KMS-11 (cell line): ENCODE measurements at regions not wholly inside any gene's neighbourhood (a gene's known extent, or its start where the extent isn't known, plus 50 kb on each side); places are given as distances from the start of the nearest gene placed in this dataset.

Experiments used
- H2AFZ ChIP-seq: fragments of 200-600 bp; sonication (generic); 2 replicates; pipeline ENCODE4 v1.6.1; 2016; ENCODE audit warnings: antibody characterized with exemption, mixed run types, low read depth
- H3K27ac ChIP-seq: fragments of 200-600 bp; sonication (generic); 2 replicates; pipeline ENCODE4 v1.6.1; 2016; ENCODE audit warnings: mild to moderate bottlenecking, mixed run types
- H3K27me3 ChIP-seq: fragments of 200-600 bp; sonication (generic); 2 replicates; pipeline ENCODE4 v1.6.1; 2017; ENCODE audit warnings: mild to moderate bottlenecking, low read depth, mixed run types, moderate library complexity; ENCODE audit not compliant: insufficient read depth
- H3K36me3 ChIP-seq: fragments of 200-600 bp; sonication (generic); 2 replicates; pipeline ENCODE4 v1.6.1; 2017; ENCODE audit warnings: mild to moderate bottlenecking, mixed run types; ENCODE audit not compliant: insufficient read depth
- H3K4me1 ChIP-seq: fragments of 200-600 bp; sonication (generic); 2 replicates; pipeline ENCODE4 v1.6.1; 2016; ENCODE audit warnings: mild to moderate bottlenecking, low read depth, mixed run types; ENCODE audit not compliant: poor library complexity, severe bottlenecking
- H3K4me2 ChIP-seq: fragments of 200-600 bp; sonication (generic); 2 replicates; pipeline ENCODE4 v1.7.0; 2016; ENCODE audit warnings: mild to moderate bottlenecking, mixed run types
- H3K4me3 ChIP-seq: fragments of 200-600 bp; sonication (generic); IDR thresholded peaks from 2 replicates; pipeline ENCODE4 v1.6.1; 2017; ENCODE audit warnings: low read depth, low read length, mixed read lengths; ENCODE audit not compliant: insufficient read depth
- H3K79me2 ChIP-seq: fragments of 200-600 bp; sonication (generic); 2 replicates; pipeline ENCODE4 v1.6.1; 2016; ENCODE audit warnings: low read depth, mixed run types; ENCODE audit not compliant: insufficient read depth
- H3K9ac ChIP-seq: fragments of 200-600 bp; sonication (generic); 2 replicates; pipeline ENCODE4 v1.6.1; 2016; ENCODE audit warnings: mild to moderate bottlenecking, mixed run types
- H4K20me1 ChIP-seq: fragments of 200-600 bp; sonication (generic); 2 replicates; pipeline ENCODE4 v1.6.1; 2016; ENCODE audit warnings: mild to moderate bottlenecking, mixed run types; ENCODE audit not compliant: insufficient read depth
- CTCF ChIP-seq: fragments of 200-600 bp; sonication (generic); conservative IDR thresholded peaks from 2 replicates; pipeline ENCODE4 v1.6.1; 2017; ENCODE audit warnings: low read depth, mild to moderate bottlenecking, antibody characterized with exemption, low read length, moderate library complexity, mixed read lengths

DNA sequence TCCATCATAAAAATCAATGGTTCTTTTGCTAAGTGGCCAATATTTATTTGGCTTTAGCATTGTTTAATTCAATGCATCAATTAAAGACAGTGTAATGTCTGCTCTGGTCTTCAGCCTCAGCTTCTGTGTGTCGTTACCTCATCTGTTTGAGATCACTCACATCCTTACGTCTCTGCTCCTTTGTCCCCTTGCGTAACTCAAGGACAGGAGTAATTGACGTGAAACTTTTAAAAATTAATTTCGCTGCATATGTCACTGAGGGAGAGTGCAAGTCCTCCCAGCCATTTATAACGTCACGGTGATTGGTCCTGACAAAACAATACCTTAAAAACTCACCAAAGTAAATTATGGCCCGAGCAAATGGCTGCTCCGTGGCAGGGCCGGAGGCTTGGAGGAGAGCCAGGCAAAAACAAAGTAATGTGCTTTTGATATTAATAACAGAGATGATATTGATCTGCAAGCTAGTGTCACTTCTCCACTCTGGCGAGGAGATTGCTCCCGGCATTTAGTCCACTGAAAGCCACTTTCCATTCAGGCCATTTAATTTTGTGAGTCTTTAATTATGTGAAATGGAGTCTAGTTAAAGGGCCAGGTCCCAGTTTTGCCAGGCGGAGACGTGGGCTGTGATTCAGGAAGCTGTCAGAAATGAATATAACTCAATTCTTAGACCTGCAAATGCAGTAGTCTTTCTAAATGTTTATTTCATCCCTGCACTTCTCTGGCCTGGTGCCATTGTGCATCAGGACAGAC lies 150.9 kb upstream of the POU3F1 start:
- no peak overlapping the region for H3K4me3 ChIP-seq
- no peak overlapping the region for H3K9ac ChIP-seq
- no peaks in the 10 kb centered on the region for H3K79me2 ChIP-seq
- H3K27ac ChIP-seq = no peak overlapping the region
- no peaks in the 10 kb centered on the region for H3K4me1 ChIP-seq
- no peaks in the 10 kb centered on the region for H4K20me1 ChIP-seq
- no peak for TF ChIP-seq CTCF
- H3K36me3 ChIP-seq = no peaks in the 10 kb centered on the region
- no peak overlapping the region for H2AFZ ChIP-seq
- H3K27me3 ChIP-seq = no peaks in the 10 kb centered on the region
- no peak overlapping the region for H3K4me2 ChIP-seq

DNA sequence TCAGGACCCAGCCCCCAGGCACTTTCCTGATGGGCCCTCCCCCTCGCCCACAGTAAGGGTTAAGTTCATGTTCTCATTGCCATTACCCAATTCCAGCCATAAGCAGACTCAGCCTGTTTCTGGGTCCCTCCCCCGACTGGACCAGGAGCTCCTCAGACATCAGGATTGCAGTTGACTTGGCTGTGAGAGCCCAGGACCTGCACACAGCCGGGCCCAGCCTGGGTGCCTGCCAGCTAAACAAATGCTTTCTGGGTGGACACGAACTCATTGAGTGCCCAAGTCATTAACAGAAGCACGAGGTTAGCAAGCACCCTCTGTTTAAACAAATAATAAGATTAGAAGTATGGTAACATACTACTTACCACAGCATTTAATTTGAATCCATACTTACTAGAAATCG lies 147.9 kb upstream of the POU3F1 start:
- H3K36me3 ChIP-seq = no peaks in the 10 kb centered on the region
- no peaks in the 10 kb centered on the region for H3K79me2 ChIP-seq
- H3K4me2 ChIP-seq = no peak overlapping the region
- no peaks in the 10 kb centered on the region for H4K20me1 ChIP-seq
- H2AFZ ChIP-seq = no peak overlapping the region
- no peaks in the 10 kb centered on the region for H3K4me1 ChIP-seq
- no peak for TF ChIP-seq CTCF
- no peak overlapping the region for H3K27ac ChIP-seq
- H3K9ac ChIP-seq = no peak overlapping the region
- no peaks in the 10 kb centered on the region for H3K27me3 ChIP-seq
- no peak overlapping the region for H3K4me3 ChIP-seq

- Histone ChIP-seq H3K27me3 (no peaks in the 10 kb centered on the region), H3K36me3 (no peaks in the 10 kb centered on the region), H2AFZ (no peak overlapping the region), H3K4me2 (no peak overlapping the region), H3K4me3 (no peak overlapping the region), H3K9ac (no peak overlapping the region), H3K27ac (no peak overlapping the region), H3K79me2 (no peaks in the 10 kb centered on the region), H3K4me1 (no peaks in the 10 kb centered on the region), H4K20me1 (no peaks in the 10 kb centered on the region)
- TF ChIP-seq CTCF = no peak
Observed at GRCh38 chr1:38193040-38193439, 146.4 kb upstream of the POU3F1 start.

- Histone ChIP-seq H3K79me2 (no peaks in the 10 kb centered on the region), H3K4me2 (no peak overlapping the region), H3K27ac (no peak overlapping the region), H3K9ac (no peak overlapping the region), H3K36me3 (no peaks in the 10 kb centered on the region), H3K27me3 (no peaks in the 10 kb centered on the region), H4K20me1 (no peaks in the 10 kb centered on the region), H2AFZ (no peak overlapping the region), H3K4me3 (no peak overlapping the region), H3K4me1 (no peaks in the 10 kb centered on the region)
- TF ChIP-seq CTCF = no peak
Observed at GRCh38 chr1:38191461-38191860, 144.9 kb upstream of the POU3F1 start.
